Endometrial microvascular endothelial cells (primary cell): ENCODE measurements at regions not wholly inside any gene's neighbourhood (a gene's known extent, or its start where the extent isn't known, plus 50 kb on each side); places are given as distances from the start of the nearest gene placed in this dataset.

ENCODE experiments used
- in situ Hi-C: cut with HindIII; loops from 2 replicates; pipeline ENCODE4 v1.10.0; 2017; ENCODE audit warnings: low sequenced_read_pairs, low pct_unique_long_range_greater_than_20kb; ENCODE audit errors: inconsistent ontology term

GRCh38 chr2:176493226-176493825 lies 224.1 kb downstream of the MTX2 start:
- in situ Hi-C loops, result no loop called here

GRCh38 chr2:176493909-176494308 lies 224.7 kb downstream of the MTX2 start:
- in situ Hi-C loops, result no loop called here

- in situ Hi-C loops, result no loop called here
Observed at GRCh38 chr2:176494949-176495353, 225.7 kb downstream of the MTX2 start.

- in situ Hi-C loops, result no loop called here
Observed at GRCh38 chr2:176495826-176496225, 226.6 kb downstream of the MTX2 start.

- in situ Hi-C loops, result no loop called here
Observed at GRCh38 chr2:176496761-176497160, 227.5 kb downstream of the MTX2 start.

- in situ Hi-C loops, result no loop called here
Observed at GRCh38 chr2:176500901-176501300, 231.7 kb downstream of the MTX2 start.

GRCh38 chr2:176501617-176502016 lies 232.4 kb downstream of the MTX2 start:
- in situ Hi-C loops, result no loop called here

- in situ Hi-C loops, result no loop called here
Observed at GRCh38 chr2:176502619-176503018, 233.4 kb downstream of the MTX2 start.

GRCh38 chr2:176503776-176504175 lies 234.5 kb downstream of the MTX2 start:
- in situ Hi-C loops, result no loop called here

GRCh38 chr2:176504440-176504839 lies 235.2 kb downstream of the MTX2 start:
- in situ Hi-C loops, result no loop called here

GRCh38 chr2:176507786-176508185 lies 238.5 kb downstream of the MTX2 start:
- in situ Hi-C loops, result no loop called here

GRCh38 chr2:176508374-176508773 lies 239.1 kb downstream of the MTX2 start:
- in situ Hi-C loops, result no loop called here

GRCh38 chr2:176508984-176509740 lies 239.9 kb downstream of the MTX2 start:
- in situ Hi-C loops, result no loop called here

GRCh38 chr2:176514276-176514675 lies 245.0 kb downstream of the MTX2 start:
- in situ Hi-C loops, result no loop called here

GRCh38 chr2:176514805-176515500 lies 245.7 kb downstream of the MTX2 start:
- in situ Hi-C loops, result no loop called here

GRCh38 chr2:176516051-176516602 lies 246.9 kb downstream of the MTX2 start:
- in situ Hi-C loops, result no loop called here

- in situ Hi-C loops, result no loop called here
Observed at GRCh38 chr2:176518823-176519222, 249.6 kb downstream of the MTX2 start.

- in situ Hi-C loops, result no loop called here
Observed at GRCh38 chr2:176521878-176522670, 252.8 kb downstream of the MTX2 start.

- in situ Hi-C loops, result no loop called here
Observed at GRCh38 chr2:176525086-176525485, 255.8 kb downstream of the MTX2 start.
